NB4 (cell line): ENCODE measurements at regions not wholly inside any gene's neighbourhood (a gene's known extent, or its start where the extent isn't known, plus 50 kb on each side); places are given as distances from the start of the nearest gene placed in this dataset.
A peak's percentile ranks its signal among the peaks of the same experiment; 100 is the strongest.

Experiments
- DNase-seq: peaks from one replicate; pipeline ENCODE4 v3.0.0; 2010; ENCODE audit warnings: low read depth
- H3K4me3 ChIP-seq: one replicate; pipeline ENCODE4 v1.5.1; 2011; ENCODE audit warnings: mild to moderate bottlenecking, low read depth, low read length, moderate library complexity
- MYC ChIP-seq: IDR thresholded peaks from 2 replicates; pipeline ENCODE4 v1.6.1; 2011; ENCODE audit warnings: low read depth, low read length
- POLR2A ChIP-seq: IDR thresholded peaks from 2 replicates; pipeline ENCODE4 v1.6.1; 2011; ENCODE audit warnings: mild to moderate bottlenecking; ENCODE audit not compliant: insufficient read length; ENCODE audit errors: extremely low read depth
- TF ChIP-seq, protein P1 (sequence below): IDR thresholded peaks from one replicate; pipeline ENCODE4 v1.5.1; 2012; ENCODE audit warnings: low read depth, low read length
- TF ChIP-seq, protein P2 (sequence below): IDR thresholded peaks from 2 replicates; pipeline ENCODE4 v1.6.1; 2011; ENCODE audit warnings: low read depth, low read length

GRCh38 chr7:110105840-110106239 lies 985.1 kb upstream of the LRRN3 start:
- TF ChIP-seq POLR2A (no peak), MYC (no peak)
- TF ChIP-seq, protein P1, sequence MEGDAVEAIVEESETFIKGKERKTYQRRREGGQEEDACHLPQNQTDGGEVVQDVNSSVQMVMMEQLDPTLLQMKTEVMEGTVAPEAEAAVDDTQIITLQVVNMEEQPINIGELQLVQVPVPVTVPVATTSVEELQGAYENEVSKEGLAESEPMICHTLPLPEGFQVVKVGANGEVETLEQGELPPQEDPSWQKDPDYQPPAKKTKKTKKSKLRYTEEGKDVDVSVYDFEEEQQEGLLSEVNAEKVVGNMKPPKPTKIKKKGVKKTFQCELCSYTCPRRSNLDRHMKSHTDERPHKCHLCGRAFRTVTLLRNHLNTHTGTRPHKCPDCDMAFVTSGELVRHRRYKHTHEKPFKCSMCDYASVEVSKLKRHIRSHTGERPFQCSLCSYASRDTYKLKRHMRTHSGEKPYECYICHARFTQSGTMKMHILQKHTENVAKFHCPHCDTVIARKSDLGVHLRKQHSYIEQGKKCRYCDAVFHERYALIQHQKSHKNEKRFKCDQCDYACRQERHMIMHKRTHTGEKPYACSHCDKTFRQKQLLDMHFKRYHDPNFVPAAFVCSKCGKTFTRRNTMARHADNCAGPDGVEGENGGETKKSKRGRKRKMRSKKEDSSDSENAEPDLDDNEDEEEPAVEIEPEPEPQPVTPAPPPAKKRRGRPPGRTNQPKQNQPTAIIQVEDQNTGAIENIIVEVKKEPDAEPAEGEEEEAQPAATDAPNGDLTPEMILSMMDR = no peak
- TF ChIP-seq, protein P2, sequence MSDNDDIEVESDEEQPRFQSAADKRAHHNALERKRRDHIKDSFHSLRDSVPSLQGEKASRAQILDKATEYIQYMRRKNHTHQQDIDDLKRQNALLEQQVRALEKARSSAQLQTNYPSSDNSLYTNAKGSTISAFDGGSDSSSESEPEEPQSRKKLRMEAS = no peak
- no peak for DNase-seq
- H3K4me3 ChIP-seq = no peak overlapping the region

GRCh38 chr7:110119883-110120581 lies 970.9 kb upstream of the LRRN3 start:
- no peak overlapping the region for H3K4me3 ChIP-seq
- TF ChIP-seq, protein P1 = no peak
- TF ChIP-seq MYC = no peak
- TF ChIP-seq, protein P2 = no peak
- no peak for TF ChIP-seq POLR2A
- DNase-seq = peak; percentile 12

GRCh38 chr7:110129159-110129558 lies 961.8 kb upstream of the LRRN3 start:
- TF ChIP-seq, protein P2 = no peak
- TF ChIP-seq POLR2A = no peak
- no peak for TF ChIP-seq MYC
- TF ChIP-seq, protein P1 = no peak
- H3K4me3 ChIP-seq = no peak overlapping the region
- no peak for DNase-seq

DNA sequence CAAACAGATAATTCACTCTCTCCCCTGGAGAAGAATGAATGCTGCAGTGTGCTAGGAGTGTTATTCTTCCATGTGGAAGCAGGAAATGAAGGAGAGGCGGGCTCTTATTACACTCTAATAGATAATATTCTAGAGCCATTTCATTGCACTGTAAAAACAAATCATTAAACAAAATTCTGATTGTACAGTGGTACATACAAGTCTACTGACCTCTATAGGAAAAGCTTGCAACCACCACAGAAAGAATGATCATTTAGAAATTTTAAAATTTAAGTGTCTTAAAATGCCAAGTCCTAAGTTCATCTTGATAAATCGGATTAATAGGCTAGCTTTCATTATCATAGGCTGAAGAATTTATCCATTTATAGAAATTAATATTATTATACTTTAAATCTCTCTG lies 960.3 kb upstream of the LRRN3 start:
- no peak overlapping the region for H3K4me3 ChIP-seq
- TF ChIP-seq, protein P1 = no peak
- TF ChIP-seq POLR2A (no peak), MYC (no peak)
- TF ChIP-seq, protein P2 = no peak
- no peak for DNase-seq

DNA sequence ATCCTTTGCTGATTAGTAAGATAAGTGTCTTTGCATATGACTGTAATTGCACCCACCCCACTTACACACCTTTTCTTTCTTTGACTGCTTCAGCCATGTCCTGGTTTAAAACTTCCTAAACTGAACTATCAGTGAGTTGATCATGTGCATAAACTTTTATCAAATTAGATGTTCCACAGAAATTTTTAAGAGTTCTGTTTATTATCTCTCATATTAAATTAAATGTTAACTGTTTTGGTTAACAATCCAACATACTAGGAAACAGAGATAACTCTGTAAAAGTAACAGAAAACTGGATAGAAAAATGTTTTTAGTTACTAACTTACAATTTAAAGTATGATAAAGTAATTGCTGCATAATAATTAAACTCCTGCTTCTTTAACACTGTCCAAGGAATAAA lies 959.6 kb upstream of the LRRN3 start:
- TF ChIP-seq, protein P2 = no peak
- TF ChIP-seq MYC = no peak
- TF ChIP-seq POLR2A = no peak
- TF ChIP-seq, protein P1 = no peak
- H3K4me3 ChIP-seq = no peak overlapping the region
- no peak for DNase-seq
